Adipocyte (in vitro differentiated cells): ENCODE measurements at regions not wholly inside any gene's neighbourhood (a gene's known extent, or its start where the extent isn't known, plus 50 kb on each side); places are given as distances from the start of the nearest gene placed in this dataset.

ENCODE experiments used
- DNase-seq: peaks from one replicate; pipeline ENCODE4 v3.0.0-alpha.2; 2015; ENCODE audit warnings: low read depth
- H3K27me3 ChIP-seq: replicated peaks from 2 replicates; pipeline ENCODE4 v1.7.0; 2013; ENCODE audit warnings: mild to moderate bottlenecking, low read length, moderate library complexity; ENCODE audit not compliant: control insufficient read depth, insufficient read depth
- H3K36me3 ChIP-seq: 2 replicates; pipeline ENCODE4 v1.7.0; 2013; ENCODE audit warnings: low read length, mild to moderate bottlenecking, moderate library complexity; ENCODE audit not compliant: control insufficient read depth, insufficient read depth, severe bottlenecking
- H3K4me1 ChIP-seq: 2 replicates; pipeline ENCODE4 v1.7.0; 2013; ENCODE audit warnings: mild to moderate bottlenecking, low read length, moderate library complexity; ENCODE audit not compliant: control insufficient read depth, insufficient read depth
- H3K4me3 ChIP-seq: 2 replicates; pipeline ENCODE4 v1.7.0; 2013; ENCODE audit warnings: mild to moderate bottlenecking, low read length, moderate library complexity
- H3K9ac ChIP-seq: 2 replicates; pipeline ENCODE4 v1.7.0; 2013; ENCODE audit warnings: mild to moderate bottlenecking, low read length, moderate library complexity
- H3K9me3 ChIP-seq: 2 replicates; pipeline ENCODE4 v1.7.0; 2013; ENCODE audit warnings: mild to moderate bottlenecking, low read length, moderate library complexity; ENCODE audit not compliant: control insufficient read depth

DNA sequence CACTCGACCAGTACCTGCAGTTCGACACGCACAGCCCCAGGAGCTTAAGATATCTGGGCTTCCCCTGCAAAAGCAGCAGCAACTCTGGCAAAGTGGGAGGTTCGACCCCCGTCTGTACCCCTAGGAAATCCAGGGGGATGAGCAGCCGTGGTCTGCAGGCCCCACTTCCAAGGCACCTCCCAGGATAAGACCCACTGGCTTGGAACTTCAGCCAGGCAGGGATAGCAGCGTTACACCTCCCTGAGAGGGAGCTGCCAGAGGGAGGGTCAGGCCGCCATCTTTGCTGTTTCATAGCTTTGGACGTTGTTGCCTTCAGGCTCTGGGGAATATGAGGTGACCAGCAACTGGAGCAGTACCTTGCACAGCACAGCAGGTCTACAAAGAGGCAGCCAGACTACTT, 351.1 kb downstream of the SOX11 start:
- Histone ChIP-seq H3K36me3 (no peaks in the 10 kb centered on the region), H3K9me3 (no peaks in the 10 kb centered on the region), H3K9ac (no peak overlapping the region), H3K27me3 (no peaks in the 10 kb centered on the region), H3K4me3 (no peak overlapping the region), H3K4me1 (no peaks in the 10 kb centered on the region)
- no peak for DNase-seq

DNA sequence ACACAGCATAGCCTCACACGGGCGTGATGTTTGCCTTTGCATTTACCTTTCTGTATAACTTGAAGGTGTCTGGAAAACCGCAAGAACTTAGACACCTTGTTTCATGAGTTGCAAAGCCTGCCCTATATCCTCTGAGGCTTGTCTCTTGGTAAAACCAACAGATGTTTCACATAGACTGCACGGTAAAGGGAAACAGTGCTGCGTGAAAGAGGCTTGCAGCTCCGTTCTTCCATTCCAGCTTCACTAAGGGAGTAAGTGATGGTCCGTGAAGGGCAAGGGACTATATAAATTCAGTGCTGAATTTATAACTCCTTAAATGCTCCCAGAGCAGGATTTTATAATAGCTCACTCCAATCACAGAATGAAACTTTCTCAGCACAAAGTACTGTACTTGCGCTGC, 360.5 kb downstream of the SOX11 start:
- Histone ChIP-seq H3K9me3 (peaks cover 5% of the 10 kb centered on the region), H3K9ac (no peak overlapping the region), H3K27me3 (no peaks in the 10 kb centered on the region), H3K4me1 (no peaks in the 10 kb centered on the region), H3K4me3 (no peak overlapping the region), H3K36me3 (no peaks in the 10 kb centered on the region)
- DNase-seq: no peak

DNA sequence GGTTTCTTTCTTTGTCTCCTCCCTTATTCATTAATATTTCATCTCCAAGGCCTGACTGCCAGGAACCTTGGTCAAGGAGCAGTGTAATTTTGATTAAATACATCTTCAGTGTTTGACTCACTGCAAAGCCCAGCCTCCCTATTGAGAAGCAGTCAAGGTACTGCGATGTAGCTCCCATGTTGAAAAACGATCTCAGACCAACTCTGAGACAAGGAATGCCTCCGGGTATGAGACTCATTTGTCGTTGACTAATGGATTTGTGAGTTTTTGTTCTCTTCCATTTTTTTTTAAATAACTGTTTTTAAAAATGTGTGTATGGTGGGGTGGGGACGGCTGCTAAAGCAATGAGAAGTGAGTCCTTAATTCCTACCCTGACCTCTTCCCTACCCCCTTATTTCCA, 361.6 kb downstream of the SOX11 start:
- Histone ChIP-seq H3K9ac (no peak overlapping the region), H3K9me3 (peaks cover 8% of the 10 kb centered on the region), H3K4me1 (no peaks in the 10 kb centered on the region), H3K4me3 (no peak overlapping the region), H3K27me3 (no peaks in the 10 kb centered on the region), H3K36me3 (no peaks in the 10 kb centered on the region)
- no peak for DNase-seq

DNA sequence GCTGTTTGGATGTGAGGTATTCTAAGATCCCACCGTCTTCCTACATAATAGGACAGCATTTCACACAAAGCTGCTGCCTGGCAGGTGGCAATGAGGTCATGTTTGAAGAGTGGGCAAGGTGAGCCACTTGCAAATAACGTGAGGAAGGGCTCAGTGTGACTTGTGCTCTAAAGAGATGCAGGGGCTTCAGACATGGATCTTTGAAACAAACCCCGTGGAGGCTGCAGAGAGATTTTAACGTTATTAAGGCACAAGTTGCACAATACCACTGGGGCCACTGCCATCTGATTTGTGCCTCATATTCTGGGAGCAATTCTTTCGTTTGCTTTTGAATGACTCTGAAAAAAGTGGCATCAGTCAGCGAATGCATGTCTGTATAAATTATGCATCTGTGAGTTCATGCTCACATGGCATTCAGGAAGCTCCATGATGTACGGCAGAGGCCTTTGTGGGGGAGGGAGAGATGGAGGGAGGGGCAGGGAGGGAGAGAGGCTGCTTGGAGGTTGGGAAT, 362.0 kb downstream of the SOX11 start:
- Histone ChIP-seq H3K27me3 (no peaks in the 10 kb centered on the region), H3K9me3 (peaks cover 8% of the 10 kb centered on the region), H3K4me1 (no peaks in the 10 kb centered on the region), H3K9ac (no peak overlapping the region), H3K36me3 (no peaks in the 10 kb centered on the region), H3K4me3 (no peak overlapping the region)
- DNase-seq: no peak

DNA sequence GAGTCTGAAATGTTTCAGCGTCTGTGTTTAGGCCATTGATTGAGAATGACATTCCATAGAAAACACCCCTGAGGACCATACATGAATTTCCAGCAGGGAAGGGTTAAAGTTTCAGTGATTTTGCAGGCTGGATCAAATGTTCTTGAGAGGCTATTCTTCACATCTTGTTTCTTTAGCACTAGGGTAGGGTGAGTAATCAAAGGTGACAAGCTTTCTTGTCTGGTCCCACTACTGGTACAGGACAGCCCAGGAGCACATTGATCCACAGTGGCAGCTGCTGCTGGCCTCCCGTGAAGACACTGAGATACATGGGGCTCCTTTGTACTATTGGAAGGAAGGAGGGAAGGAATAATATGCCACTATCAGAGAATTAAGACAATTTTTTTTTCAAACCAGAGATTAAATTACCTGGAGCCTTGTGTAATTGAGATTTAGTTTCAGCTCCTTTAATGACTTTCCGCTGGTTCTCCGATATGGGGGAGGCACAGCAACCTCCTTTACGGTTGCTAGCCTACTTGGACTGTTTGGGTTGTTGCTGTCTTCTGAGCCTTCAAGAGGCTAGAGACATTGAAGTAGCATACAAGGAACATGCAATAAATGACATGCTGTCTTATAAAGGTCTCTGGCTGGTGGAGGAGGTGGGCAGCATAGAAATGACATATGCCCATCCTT, 368.9 kb downstream of the SOX11 start:
- Histone ChIP-seq H3K27me3 (no peaks in the 10 kb centered on the region), H3K9ac (no peak overlapping the region), H3K4me1 (no peaks in the 10 kb centered on the region), H3K4me3 (no peak overlapping the region), H3K9me3 (peaks cover 5% of the 10 kb centered on the region), H3K36me3 (no peaks in the 10 kb centered on the region)
- DNase-seq: no peak

DNA sequence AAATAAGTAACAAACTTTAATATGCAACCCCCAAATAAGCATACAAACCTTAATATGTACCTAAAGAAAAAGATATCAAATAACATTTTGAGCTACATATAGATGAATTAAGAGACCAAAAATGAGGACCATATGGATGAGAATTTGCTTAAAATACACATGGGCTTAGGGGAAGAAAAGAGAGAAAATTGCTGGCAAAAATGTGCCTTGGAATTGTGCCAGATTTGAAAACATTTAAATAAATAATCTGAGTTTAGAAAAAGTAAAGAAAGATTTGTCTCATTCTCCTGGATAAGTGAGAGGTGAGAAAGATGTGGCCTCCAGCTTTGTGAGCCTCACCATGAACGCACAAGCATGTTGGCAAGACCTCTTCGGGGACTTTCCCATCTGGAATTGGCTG, 372.6 kb downstream of the SOX11 start:
- H3K4me1 ChIP-seq: no peaks in the 10 kb centered on the region
- H3K36me3 ChIP-seq: no peaks in the 10 kb centered on the region
- H3K9me3 ChIP-seq: no peaks in the 10 kb centered on the region
- H3K9ac ChIP-seq: no peak overlapping the region
- no peaks in the 10 kb centered on the region for H3K27me3 ChIP-seq
- no peak overlapping the region for H3K4me3 ChIP-seq
- no peak for DNase-seq

DNA sequence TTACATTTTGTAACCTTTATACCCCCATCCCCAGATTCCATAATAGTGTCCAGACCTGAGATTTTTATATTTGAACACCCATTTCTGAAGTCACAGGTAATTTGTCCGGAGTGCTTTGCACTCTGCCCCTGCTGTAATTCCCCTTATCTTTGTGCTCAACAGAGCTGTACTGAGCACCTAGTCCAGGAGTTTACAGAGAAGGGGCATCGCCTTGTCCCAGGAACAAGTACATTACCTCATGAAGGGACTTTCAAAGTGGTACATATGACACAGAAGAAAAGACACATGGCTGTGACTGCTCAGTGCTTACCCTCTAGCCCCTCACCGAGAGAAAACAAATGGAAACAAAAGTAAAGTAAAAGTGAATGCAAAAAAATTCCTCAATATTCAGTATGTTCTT, 373.5 kb downstream of the SOX11 start:
- Histone ChIP-seq H3K4me3 (no peak overlapping the region), H3K9me3 (no peaks in the 10 kb centered on the region)

DNA sequence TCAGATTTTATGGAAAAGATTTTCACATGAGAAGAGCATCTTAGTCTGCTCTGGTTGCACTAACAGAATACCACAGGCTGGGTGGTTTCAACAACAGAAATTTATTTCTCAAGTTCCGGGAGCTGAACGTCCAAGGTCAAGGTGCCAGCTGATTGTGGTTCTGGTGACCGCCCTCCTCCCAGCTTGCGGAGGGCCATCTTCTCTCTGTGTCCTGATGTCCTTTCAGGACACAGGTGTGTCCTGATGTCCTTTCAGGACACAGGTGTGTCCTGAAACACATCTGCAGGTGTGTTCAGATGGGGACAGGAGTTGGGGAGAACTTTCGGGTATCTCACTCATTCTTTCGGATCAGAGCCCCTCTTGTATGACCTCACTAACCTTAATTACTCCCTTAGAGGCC, 374.9 kb downstream of the SOX11 start:
- H3K36me3 ChIP-seq: no peaks in the 10 kb centered on the region
- no peak overlapping the region for H3K9ac ChIP-seq
- H3K27me3 ChIP-seq: no peaks in the 10 kb centered on the region
- no peaks in the 10 kb centered on the region for H3K4me1 ChIP-seq
- no peaks in the 10 kb centered on the region for H3K9me3 ChIP-seq
- no peak for DNase-seq
- no peak overlapping the region for H3K4me3 ChIP-seq

More for the DNA sequence above, 373.5 kb downstream of the SOX11 start:
- Histone ChIP-seq H3K36me3 (no peaks in the 10 kb centered on the region), H3K4me1 (no peaks in the 10 kb centered on the region), H3K9ac (no peak overlapping the region), H3K27me3 (no peaks in the 10 kb centered on the region)
- no peak for DNase-seq

DNA sequence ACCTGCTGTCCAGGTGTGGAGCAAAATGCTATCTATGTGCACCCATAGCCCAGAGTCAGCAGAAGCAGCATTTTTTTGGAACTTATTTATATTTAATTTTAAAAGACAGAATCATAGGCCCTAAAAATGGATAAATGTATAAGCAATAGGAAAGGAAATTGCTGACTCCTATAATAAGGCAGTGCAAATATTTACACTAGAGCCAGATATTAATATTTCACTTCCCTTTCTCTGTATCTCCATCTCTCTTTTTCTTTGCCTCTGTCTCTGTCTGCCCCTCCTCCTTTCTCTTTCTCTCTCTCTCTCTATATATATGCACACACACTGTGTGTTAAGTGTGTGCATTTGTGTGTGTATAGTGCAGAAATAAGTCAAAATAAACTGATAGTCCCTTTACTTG, 375.6 kb downstream of the SOX11 start:
- no peaks in the 10 kb centered on the region for H3K36me3 ChIP-seq
- DNase-seq: no peak
- H3K4me1 ChIP-seq: no peaks in the 10 kb centered on the region
- H3K9me3 ChIP-seq: no peaks in the 10 kb centered on the region
- no peak overlapping the region for H3K4me3 ChIP-seq
- H3K27me3 ChIP-seq: no peaks in the 10 kb centered on the region
- H3K9ac ChIP-seq: no peak overlapping the region

DNA sequence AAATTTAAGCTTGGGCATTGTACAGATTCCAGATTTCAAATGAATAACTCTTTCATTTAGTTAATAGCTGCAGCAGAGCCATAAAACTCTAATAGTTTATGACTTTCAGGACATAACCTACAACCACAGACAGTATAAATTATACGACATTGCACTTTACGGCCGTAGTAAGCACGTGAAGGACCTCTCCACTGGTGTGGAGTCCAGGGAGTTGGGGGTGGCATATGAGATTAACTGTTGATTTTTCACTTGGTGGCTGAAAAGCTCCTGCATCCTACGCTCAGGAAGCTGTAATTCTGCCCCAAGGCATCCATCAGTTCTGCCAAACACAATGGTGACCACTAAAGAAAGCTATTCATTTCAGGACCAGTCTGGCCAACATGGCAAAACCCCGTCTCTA, 376.2 kb downstream of the SOX11 start:
- Histone ChIP-seq H3K9me3 (no peaks in the 10 kb centered on the region), H3K36me3 (no peaks in the 10 kb centered on the region), H3K9ac (no peak overlapping the region), H3K27me3 (no peaks in the 10 kb centered on the region), H3K4me3 (no peak overlapping the region), H3K4me1 (no peaks in the 10 kb centered on the region)
- no peak for DNase-seq

DNA sequence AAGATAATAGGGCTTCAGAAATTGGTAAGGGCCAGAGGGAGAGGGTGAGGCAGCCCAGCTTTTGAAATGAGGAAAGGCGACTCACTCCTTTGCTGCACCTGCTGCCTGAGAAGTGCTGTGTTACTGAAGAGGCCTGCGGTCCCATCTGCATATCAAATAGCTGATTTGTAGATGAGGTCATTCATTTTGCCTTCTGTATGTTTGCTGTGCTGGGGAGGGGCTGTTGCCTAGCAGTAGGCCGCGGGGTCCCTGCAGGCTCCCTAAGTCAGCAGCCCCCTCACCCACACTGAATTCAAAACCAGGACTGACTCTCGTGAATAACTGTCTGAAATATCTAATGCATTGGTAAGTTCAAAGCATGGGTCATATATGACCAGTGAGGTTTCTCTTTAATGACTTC, 377.2 kb downstream of the SOX11 start:
- H3K36me3 ChIP-seq: no peaks in the 10 kb centered on the region
- H3K27me3 ChIP-seq: no peaks in the 10 kb centered on the region
- no peaks in the 10 kb centered on the region for H3K4me1 ChIP-seq
- H3K4me3 ChIP-seq: no peak overlapping the region
- no peaks in the 10 kb centered on the region for H3K9me3 ChIP-seq
- no peak for DNase-seq
- no peak overlapping the region for H3K9ac ChIP-seq

DNA sequence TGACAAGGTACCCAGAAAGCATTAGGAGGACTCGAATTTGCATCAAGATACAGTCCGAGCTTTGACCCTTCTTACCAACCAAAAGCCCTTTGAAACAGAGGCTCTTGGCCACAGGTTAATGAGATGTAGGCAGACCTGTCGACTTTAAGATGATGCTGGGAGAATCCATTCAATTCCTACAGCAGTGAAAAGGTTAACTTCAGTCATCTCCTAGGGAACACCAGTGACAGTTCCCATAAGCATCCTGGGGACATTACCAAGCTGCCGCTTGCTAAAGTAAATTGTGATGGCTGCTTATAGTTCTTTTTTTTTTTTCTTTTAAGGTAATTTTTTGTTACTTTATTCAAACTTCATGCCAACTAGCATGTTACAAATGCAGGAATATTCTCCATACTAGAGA, 379.3 kb downstream of the SOX11 start:
- Histone ChIP-seq H3K36me3 (no peaks in the 10 kb centered on the region), H3K4me3 (no peak overlapping the region), H3K9me3 (no peaks in the 10 kb centered on the region), H3K4me1 (no peaks in the 10 kb centered on the region), H3K27me3 (no peaks in the 10 kb centered on the region), H3K9ac (no peak overlapping the region)
- DNase-seq: no peak
